NK-92 (cell line): ENCODE measurements at regions not wholly inside any gene's neighbourhood (a gene's known extent, or its start where the extent isn't known, plus 50 kb on each side); places are given as distances from the start of the nearest gene placed in this dataset.

Experiments used
- DNase-seq: peaks from one replicate; lab custom pipeline; 2025; ENCODE audit not compliant: unreplicated experiment; lab: John Stamatoyannopoulos, UW

DNA sequence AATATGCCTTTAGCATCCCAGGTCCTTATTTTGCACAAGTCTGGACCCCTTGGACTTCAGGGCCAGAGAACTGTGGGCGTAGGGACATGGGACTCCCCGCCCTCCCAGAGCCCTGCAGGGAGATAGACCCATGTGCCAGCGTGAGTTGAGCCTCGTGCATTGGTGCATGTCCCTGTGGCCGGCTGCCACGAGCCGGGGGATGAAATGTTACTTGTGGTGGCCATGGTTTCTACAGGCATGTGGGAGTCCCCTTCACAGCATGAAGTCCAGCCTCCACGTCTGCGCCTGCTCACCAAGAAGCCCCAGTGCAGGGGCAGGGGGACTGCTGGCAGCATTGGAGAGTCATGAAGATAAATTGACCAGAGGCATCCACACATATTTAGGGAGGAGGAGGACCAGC is 470.0 kb downstream of the BCL11B start:
- DNase-seq, result no peak

DNA sequence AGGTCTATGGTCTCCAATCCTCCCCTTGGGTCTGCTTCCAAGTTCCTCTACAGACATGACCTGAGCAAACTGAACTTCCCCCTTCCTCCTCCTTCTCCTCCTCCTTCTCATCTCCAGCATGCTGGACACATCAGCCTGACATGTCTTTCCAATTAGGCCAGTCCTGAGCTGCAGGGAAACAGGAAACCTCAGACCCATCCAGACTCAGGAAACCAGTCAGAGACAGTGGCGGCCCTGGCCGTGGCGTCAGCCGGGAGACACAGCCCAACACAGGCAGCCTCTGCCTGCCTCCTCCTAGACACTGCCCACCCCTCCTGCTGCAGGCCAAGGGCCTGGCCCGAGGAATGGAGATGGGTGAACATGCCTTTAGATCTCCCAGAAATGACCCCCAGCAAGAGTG is 468.8 kb downstream of the BCL11B start:
- no peak for DNase-seq

DNA sequence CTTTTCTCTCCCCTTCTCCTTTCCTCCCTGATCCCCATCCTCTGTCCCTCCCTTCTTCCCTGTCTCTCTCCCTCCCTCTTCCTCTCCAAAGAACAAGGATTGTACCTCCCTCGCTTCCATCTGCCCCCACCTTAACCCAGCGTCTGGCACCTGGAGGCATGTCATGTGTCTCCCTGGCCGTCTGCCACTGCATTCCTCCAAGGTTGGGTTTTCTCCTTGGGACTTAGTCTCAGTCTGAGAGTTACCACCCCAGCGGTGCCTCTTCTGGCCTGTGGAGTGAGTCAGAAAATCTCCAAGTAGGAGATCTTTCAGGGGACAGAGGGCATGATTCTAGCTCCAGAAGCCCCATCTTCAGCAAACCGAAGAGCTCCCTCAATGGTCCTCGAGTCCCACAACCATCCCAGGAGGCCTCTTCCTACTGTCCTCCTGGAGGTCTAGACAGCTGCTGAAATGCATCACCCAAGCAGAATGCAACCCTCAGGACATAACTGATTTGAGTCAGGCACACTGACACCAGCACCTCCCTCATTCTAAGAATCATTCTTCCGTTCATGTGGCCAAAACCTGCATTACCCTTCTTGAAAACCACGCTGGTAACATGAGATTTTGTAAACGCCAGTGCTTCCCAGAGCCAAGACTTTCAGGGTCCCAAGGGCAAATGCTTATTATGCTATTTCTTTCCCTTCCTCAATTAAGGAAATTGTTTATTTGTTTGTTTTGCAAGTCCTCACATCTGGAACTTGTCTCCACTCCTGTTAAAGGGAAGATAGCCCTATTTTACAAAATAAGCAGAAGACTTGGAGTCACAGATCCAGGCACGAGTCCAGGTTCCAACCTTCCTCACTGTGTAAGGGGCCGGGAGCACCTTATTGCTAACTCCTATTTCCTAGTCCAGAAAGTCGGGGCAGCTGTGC is 463.2 kb downstream of the BCL11B start:
- no peak for DNase-seq

DNA sequence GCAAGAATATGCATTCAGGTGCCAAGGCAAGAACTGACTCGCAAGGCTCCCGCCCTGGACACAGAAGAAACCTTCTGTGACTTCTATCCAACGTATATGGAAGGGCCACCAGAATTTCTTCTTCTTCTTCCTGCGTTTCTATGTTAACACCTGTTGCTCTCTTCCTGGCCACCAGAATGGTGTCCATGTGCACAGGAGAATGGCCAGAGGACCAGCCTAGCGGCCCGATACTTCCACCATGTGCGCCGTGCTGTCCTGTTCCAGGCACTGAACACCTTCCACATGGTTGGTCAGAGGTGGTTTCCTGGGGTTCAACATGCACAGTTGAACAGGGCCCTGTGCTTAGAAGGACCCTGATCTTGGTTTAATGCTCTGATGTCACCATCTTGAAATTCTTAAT is 455.8 kb downstream of the BCL11B start:
- no peak for DNase-seq

DNA sequence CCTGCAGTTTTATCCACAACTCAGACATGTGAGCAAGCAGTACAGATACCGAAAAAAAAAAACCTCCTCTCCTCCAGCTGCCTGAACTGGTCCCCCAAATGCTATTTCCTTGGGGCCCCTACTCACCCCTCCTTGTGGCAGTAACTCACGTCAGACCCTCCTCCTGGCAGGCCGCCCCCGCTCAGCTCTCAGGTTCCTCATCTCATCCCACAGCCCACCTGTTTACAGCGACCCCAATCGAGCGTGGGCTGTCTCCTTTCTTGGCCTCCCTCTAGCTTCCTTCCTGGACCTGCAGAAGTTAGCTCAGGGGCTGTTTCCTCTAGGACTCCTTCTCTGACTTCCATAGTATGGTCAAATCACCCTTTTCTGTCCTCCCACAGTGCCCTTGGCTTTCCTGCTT is 455.3 kb downstream of the BCL11B start:
- no peak for DNase-seq

DNA sequence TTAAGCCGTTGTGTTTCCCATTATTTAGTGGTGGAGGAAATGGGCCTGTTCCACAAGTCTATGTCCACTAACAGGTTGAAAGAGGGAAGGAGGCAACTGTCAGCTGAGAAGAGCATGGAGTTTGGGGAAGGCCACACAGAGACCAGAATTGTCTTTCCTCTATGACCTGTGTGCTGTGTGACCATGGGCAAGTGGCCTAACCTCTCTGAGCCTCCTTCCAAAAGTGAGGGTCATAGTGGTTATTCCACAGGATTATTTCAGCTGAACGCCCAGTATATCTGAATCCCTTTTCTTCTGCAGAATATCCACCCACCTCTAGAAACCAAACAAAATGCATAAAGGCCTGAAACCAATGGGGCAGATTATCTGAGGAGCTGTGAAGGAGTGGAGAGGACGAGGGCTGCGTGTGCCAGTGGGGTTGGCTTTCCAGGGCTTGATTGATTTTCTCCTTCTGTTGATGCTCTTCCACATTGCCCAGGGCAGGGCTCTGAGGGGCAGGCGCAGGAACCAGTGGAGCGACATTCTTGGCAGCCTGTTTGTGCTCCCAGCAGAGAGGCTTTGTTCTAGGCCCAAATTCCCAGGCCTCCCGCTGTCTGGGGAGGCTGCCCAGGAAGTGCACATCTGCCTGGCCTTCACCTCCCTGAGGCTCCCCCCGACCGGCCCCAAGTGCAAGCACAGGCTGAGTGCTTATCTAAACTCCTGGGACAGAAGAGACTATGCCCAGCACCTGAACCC is 452.7 kb downstream of the BCL11B start:
- no peak for DNase-seq

DNA sequence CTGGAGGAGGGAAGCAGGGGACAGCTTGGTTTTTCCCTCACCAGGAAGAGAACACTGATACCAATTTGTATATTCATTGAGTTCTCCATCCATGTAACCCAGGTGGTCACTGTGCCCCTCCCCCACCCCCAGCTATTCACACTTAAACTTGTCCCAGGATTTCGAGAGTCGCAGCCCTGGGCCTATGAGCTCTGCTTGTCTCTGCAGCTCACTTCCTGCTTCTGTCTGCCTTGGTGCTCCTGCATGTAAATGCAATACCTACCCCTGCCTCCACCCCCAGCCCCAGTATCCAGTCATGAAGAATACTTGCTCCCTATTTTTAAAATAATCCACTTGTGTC is 452.2 kb downstream of the BCL11B start:
- DNase-seq, result no peak

DNA sequence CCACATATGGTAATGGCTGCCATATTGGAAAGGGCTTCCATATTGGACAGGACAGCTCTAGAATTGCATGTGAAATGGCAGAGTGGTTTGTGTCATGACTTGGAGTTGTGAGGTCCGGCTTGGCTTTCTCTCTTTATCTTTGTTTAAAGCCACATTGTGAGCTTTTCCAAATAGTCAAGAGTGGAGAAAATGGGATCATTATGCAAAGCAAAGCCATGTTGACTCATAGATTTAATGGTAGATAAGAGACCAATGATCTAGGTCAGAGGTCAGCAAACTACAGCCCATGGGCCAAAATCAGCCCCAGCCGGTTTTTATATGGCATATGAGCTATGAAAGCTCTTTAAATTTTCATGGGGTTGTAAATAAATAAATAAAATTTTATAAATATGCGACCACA is 449.1 kb downstream of the BCL11B start:
- DNase-seq, result no peak

DNA sequence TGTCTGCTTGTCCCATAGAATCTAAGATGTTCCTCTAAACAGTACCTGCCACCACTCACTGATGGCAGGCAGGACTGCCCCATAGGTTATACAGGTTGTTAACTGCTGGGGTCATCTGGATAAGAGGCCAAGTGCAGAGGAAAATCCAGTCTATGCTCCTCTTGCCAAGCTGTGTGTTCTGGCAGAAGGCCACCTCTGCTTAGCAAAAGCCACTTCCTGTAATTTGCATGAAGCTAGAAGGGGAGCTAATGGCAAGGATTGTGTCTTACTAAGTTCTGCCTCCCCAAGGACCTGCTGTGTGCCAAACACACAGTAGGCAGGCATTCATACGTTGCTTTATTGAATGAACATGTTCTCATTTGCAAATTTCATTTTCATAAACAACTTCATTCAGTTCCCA is 445.4 kb downstream of the BCL11B start:
- DNase-seq, result no peak

DNA sequence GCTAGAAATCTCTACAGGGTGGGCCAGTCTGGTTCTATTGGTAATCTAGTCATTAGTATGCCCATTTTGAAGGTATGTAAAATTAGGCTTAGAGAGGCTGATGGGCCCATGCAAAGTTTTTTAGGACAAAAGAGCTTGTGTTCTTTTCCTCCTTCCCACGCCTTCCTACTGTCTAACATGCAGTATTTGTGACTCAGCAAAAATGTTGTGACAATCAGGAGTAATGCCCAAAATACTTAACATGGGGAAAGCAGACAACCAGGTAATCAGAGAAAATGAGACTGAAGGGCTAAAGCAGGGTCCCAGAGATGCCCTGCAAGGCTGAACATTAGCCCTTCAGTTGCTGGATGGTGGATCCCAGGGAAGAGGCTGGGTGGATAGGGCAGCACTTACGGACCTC is 437.9 kb downstream of the BCL11B start:
- no peak for DNase-seq

DNA sequence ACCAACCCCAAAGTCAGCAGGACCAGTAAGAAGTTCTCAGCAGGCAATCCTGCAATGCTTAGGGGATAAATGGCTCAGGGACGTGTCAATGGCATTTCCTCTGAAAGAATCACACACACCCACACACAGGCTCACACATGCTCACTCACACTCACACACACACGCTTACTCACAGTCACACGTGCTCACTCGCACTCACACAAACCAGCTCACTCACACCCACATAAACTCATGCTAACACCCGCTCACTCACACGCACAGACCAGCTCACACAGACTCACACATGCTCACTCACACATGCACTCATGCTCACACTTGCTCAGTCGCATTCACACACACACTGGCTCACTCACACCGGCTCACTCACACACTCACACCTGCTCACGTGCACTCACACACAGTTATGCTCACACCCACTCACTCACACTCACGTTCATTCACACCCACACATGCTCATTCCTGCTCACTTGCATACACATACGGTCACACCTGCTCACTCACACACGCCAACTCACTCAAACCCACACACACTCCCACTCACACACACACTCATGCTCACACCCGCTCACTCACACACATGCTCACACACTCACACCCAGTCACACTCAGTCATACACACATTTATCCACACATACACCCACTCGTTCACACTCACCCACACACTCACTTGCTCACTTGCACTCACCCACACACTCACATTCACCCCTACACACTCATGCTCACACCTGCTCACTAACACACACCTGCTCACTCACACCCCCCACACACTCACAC is 436.8 kb downstream of the BCL11B start:
- DNase-seq, result no peak

DNA sequence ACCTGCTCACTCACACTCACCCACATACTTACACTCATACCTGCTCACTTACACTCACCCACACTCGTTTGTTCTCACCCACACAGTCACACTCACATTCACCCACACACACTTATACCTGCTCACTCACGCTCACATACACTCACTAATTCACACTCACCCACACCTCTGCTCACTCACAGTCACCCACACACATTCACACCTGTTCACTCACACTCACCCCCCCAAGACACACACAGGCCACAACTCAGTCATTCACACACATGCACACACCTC is 436.2 kb downstream of the BCL11B start:
- DNase-seq, result no peak

DNA sequence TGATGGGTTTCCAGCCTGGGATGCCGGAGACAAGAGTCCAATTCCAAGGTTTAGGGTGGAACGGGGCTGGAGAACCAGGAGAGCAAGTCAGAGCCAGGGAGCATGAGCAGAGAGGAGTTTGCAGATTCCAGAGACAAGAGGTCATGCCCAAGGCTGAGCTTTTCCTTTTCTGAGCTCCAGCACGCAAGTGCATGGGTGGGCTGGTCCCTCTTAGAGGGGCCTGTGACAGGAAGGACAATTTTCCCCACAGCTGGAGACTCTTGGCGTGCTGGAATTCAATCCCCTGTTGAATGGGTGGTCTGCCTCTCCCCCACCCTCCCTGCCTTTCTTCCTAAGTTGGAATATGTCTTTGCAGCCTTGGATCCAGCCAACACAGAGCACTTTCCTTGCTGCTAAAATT is 431.9 kb downstream of the BCL11B start:
- DNase-seq, result no peak

DNA sequence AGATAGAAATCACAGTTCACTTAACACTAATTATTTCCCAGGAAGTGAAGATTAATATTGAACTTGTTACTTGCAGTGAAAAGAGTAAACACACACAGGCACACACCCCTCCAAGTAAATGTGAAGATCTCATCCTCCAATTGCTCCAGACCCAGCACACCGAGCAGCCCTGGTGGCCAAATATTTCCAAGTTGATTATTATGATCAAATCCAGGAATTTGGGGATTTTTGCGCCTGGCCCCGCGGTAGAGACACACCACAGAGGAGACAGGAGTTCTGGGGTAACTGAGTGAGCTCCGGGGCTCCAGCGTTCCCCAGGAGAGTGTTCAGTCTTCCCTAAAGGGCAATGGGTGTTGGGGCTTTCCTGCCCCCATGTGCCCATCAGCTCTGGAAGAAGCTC is 431.5 kb downstream of the BCL11B start:
- DNase-seq, result no peak

DNA sequence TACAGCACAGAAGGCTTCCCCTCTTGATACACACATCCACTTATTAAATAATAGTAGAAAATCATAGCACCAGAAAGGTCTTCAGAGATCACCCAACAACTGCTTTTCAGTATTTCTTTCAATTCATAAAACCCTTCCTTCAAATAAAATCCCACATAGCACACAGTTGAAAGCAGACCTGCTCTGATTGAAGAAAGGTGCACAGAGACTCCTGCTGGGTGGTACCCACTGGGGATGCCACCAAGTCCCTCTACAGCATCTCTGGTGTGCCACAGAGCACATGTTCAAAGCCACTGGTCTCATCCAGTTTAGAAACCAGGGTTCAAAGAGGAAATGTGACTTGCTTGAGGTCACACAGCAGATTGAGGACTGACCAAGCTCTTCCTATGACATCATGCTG is 427.5 kb downstream of the BCL11B start:
- no peak for DNase-seq

DNA sequence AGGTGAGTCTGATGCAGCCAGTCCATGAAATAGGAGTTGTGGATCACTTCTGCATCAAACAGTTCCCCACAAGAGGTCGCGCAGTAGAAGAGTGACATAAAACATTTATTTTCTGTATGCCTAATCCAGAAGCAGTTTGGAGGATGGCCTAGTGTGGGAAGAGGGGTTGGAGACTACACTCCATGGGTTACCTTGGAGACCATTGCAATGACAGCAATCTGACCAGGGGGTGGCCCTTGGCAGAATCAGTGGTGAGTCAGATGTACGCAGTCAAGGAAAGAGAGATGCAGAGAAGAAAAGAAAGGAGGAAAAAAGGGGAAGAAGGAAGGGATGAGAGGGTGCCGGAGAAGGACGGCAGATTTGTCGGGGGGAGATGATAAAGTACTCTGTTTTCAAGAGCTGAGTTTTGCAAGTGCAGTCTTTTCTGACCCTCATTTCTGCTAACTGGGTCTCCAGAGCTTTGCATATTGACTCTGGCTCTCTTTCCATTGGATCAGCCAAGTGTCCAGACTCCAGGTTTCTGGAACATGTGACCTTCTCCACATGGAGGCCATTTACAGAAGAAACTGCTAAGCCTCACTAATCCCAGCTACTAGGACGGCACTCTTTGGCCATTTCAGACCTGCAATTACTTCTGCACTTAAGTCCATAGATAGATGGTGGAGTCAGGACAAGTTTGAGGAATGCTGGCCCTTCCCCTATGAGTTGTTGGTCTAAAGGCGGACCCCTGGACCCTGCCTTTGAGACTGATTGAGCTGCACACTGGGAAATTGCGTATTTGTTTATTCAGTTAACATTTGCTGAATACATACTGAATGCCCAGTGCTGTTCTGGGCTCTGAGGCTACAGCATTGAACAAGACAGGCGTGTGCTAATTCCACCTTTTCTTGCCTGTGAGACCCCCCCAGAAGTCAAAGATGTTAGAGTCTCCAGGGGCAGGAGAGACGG is 424.2 kb downstream of the BCL11B start:
- DNase-seq, result no peak

DNA sequence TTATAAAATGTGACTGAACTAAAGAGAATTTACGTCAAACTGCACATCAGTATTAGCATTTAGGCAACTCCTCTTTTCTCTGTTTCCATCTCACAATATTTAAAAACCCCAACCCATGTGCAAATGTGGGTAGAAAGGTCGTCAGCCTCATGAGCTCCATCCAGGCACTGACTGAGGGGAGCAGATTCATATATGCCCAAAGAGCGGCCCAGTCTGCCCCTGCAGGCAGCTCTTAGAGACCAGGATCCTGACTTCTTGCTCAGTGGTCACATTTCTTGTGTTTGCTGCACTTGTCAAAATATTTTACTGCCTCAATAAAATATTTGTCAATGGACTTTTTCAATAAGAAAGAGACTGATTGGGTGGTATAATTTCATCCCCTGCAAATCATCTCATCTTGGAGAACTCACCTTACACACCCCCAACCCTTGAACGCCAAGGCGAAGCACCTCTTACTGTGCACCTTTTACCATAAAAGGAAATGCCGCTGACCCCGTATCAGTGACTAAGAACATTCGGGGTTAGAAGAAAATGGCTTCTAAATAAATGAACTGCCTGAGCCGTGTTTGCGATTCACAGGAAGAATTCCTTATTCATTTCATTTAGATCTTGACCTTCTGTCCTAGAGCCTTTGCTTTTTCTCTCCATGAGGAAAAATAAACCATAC is 418.8 kb downstream of the BCL11B start:
- DNase-seq, result no peak

DNA sequence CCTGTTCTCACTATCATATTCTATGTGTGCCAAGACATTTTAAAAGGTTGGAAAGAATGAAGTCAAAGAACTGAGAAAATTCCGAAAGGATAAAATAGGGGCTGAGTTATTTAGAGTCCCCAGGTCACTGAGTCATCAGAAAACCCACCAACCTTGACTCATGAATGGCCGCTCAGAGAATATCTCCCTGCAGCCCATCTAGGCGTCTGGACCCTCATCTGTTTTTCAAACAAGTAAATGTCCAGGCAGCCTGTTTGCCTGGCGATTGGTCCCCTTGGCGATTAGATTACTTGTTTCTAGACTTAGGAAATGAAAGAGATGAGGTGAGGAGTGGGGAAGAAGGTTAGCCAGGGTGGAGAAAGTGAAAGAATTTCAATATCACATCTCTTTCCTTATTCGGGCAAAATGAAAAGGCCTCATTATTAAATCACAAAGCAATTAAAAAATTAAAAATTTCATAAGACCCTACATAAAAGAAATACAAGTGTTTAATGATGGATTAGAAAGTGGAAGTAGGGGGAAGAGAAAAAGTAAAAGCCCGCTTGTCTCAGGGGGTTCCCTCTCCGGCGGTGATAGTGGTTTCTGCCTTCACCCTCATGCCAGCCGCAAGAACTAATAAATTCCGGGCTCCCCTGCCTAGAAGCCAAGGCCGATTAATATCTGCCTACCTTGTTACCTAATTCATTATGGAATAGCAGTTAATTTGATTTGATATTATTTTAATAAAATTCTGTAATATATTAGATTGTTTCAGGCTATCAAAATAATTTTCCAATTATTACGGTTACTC is 415.9 kb downstream of the BCL11B start:
- DNase-seq, result no peak

DNA sequence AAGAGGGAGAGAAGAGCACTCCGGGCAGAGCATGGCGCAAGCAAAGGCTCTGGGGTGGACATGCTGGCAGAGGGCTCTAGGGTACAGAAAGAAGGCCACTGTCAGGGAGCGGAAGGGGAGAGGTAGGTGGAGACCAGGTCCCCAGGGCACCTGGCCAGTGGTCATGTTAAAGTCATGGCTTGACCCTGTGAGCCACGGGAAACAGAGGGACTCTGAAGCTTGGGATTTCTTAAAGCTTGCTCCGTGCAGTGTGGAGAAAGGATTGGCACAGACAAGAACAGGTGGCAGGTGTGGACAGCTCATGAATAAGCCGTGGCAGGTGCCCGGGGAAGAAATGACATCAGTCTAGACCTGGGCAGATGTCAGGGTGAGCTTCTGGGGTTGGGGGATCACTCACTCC is 413.8 kb downstream of the BCL11B start:
- no peak for DNase-seq

DNA sequence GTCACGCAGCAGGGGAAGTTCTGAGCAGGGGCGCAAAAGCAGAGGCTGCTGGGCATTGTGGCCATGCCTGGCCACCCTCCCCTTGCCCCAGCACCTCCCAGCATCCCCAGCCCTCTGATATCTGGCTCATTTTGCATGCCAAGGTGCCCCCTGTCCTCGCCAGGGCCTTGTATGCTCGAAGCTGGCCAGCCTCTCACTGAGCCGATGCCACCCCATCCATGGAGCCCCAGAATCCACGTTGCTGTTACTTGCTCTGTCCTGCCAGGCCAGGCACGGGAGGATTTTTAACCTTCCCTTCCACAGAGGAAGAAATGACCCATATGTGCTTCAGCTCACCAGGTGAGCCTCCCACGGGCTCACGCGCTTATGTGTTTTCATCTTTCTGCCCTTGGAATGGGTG is 413.4 kb downstream of the BCL11B start:
- DNase-seq, result no peak
